Prostate gland (tissue), 2 donors: ENCODE measurements at regions not wholly inside any gene's neighbourhood (a gene's known extent, or its start where the extent isn't known, plus 50 kb on each side); places are given as distances from the start of the nearest gene placed in this dataset.

Experiments used
- POLR2A ChIP-seq: fragments of 450-650 bp; IDR thresholded peaks from one replicate; pipeline ENCODE4 v1.6.1; 2016; ENCODE audit warnings: antibody characterized with exemption, mild to moderate bottlenecking
- TF ChIP-seq, protein P1 (sequence below), 4 experiments: fragments of 200-600 bp in 2 of 4; fragments of 450-650 bp in 2 of 4; sonication (generic) in 2 of 4; IDR thresholded peaks; 1 replicate in 3 of 4; 2 replicates in 1 of 4; pipeline ENCODE4 v1.5.1; 2016 to 2019; ENCODE audit warnings: antibody characterized with exemption in 4 of 4, mild to moderate bottlenecking in 2 of 4, moderate library complexity in 2 of 4

DNA sequence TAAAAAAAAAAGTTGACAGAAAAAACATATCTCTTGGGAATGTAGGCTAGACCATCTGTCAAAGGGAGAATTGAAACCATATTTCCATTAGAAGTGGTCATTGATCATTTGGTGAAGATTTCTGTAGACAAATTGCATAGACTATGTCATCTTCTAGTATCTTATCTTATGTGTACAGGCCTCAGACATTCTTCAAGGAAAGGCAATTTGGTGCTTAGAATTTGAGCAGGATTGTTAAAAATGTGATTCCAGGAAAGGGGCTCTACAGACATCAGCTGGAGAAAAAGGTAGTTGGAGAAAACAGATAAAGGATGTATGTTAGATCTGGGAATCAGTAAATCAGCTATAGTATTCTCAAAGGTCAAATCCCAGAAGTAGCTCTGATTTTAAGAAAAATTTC, 627.1 kb downstream of the TMTC2 start:
- no peak for TF ChIP-seq POLR2A
- TF ChIP-seq, protein P1, sequence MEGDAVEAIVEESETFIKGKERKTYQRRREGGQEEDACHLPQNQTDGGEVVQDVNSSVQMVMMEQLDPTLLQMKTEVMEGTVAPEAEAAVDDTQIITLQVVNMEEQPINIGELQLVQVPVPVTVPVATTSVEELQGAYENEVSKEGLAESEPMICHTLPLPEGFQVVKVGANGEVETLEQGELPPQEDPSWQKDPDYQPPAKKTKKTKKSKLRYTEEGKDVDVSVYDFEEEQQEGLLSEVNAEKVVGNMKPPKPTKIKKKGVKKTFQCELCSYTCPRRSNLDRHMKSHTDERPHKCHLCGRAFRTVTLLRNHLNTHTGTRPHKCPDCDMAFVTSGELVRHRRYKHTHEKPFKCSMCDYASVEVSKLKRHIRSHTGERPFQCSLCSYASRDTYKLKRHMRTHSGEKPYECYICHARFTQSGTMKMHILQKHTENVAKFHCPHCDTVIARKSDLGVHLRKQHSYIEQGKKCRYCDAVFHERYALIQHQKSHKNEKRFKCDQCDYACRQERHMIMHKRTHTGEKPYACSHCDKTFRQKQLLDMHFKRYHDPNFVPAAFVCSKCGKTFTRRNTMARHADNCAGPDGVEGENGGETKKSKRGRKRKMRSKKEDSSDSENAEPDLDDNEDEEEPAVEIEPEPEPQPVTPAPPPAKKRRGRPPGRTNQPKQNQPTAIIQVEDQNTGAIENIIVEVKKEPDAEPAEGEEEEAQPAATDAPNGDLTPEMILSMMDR (IDR thresholded peaks at IDR 0.05): no peak
